IPS DF 6.9 (cell line): ENCODE measurements at regions not wholly inside any gene's neighbourhood (a gene's known extent, or its start where the extent isn't known, plus 50 kb on each side); places are given as distances from the start of the nearest gene placed in this dataset.

Source experiments
- DNase-seq: peaks from one replicate; pipeline ENCODE4 v3.0.0-alpha.2; 2013; ENCODE audit warnings: low read depth, low spot score
- H3K27ac ChIP-seq: one replicate; pipeline ENCODE4 v1.5.1; 2013; ENCODE audit warnings: low read length, control low read depth
- H3K27me3 ChIP-seq: 2 replicates; pipeline ENCODE4 v1.6.1; 2013; ENCODE audit warnings: mild to moderate bottlenecking, low read length; ENCODE audit not compliant: control insufficient read depth, insufficient read depth
- H3K36me3 ChIP-seq: 2 replicates; pipeline ENCODE4 v1.6.1; 2013; ENCODE audit warnings: low read length; ENCODE audit not compliant: control insufficient read depth, insufficient read depth
- H3K4me1 ChIP-seq: 2 replicates; pipeline ENCODE4 v1.6.1; 2013; ENCODE audit warnings: low read length; ENCODE audit not compliant: control insufficient read depth, insufficient read depth
- H3K4me3 ChIP-seq: 2 replicates; pipeline ENCODE4 v1.5.1; 2013; ENCODE audit warnings: mild to moderate bottlenecking, low read length
- H3K9me3 ChIP-seq: 2 replicates; pipeline ENCODE4 v1.6.1; 2013; ENCODE audit warnings: low read length, inconsistent platforms; ENCODE audit not compliant: control insufficient read depth, insufficient read depth
- WGBS: extraction: QIAGEN DNeasy Blood & Tissue Kit; methylation state at CpG from one replicate; pipeline ENCODE4 v1.1.7; 2013; ENCODE audit warnings: mixed read lengths, missing lambda C conversion rate; ENCODE audit not compliant: insufficient read length, insufficient coverage; 5-methylcytosine and 5-hydroxymethylcytosine counted together

DNA sequence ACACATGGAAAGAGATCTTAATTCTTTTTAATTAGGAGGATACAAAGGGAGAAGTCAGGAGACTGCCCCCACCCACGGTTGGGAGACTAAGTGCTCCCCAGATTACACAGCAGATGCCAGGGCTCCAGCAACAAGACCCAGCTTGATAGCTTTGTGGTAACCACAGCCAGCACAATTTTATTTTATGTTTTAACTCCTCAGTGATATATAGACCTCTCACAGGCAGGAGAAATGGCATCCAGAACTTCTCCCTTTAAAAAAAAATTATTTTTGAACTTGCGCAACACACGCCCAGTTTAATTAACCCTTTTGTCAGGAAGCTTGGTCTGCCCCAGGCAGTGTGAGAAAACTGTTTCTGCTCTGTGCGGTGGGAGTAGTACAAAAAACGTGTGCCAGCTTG, 62.6 kb upstream of the ACOT11 start:
- no peak for DNase-seq
- Histone ChIP-seq H3K27me3 (no peaks in the 10 kb centered on the region; the same call in 1 of the 2 replicates), H3K36me3 (no peaks in the 10 kb centered on the region), H3K9me3 (no peaks in the 10 kb centered on the region), H3K4me3 (no peak overlapping the region), H3K4me1 (peaks cover 8% of the 10 kb centered on the region), H3K27ac (no peak overlapping the region)
- no CpG with 5 or more reads among the region's 5 CpGs for WGBS

DNA sequence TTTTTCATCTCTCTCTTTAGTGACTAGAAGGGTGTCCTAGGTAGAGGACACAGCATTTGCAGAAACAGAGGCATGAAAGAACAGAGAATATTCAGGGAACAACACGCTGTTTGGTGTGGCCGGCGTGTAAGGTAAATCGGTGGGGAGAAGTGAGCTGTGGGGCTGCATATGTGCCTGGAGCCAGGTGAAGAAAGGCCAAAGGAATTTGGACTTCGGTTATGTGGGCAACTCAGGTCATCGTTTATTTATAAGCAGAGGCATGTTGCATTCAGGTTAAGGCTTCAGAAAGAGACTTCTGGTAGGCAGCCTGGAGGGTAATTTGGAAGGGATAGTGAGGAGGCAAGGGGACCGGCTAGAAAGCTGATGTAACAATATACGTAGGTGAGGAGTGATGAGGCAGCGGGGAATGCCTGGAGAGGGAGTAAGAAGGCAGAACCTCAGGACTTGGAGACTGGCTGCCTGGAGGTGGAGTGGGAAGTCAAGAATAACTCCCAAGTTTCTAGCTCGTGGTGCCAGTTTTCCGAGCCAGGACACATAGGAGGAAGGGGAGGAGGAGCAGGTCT, 64.1 kb upstream of the ACOT11 start:
- Histone ChIP-seq H3K9me3 (no peaks in the 10 kb centered on the region), H3K27me3 (no peaks in the 10 kb centered on the region; the same call in 1 of the 2 replicates), H3K27ac (no peak overlapping the region), H3K36me3 (no peaks in the 10 kb centered on the region), H3K4me3 (no peak overlapping the region), H3K4me1 (peaks cover 9% of the 10 kb centered on the region)
- no CpG with 5 or more reads among the region's 11 CpGs for WGBS
- no peak for DNase-seq

DNA sequence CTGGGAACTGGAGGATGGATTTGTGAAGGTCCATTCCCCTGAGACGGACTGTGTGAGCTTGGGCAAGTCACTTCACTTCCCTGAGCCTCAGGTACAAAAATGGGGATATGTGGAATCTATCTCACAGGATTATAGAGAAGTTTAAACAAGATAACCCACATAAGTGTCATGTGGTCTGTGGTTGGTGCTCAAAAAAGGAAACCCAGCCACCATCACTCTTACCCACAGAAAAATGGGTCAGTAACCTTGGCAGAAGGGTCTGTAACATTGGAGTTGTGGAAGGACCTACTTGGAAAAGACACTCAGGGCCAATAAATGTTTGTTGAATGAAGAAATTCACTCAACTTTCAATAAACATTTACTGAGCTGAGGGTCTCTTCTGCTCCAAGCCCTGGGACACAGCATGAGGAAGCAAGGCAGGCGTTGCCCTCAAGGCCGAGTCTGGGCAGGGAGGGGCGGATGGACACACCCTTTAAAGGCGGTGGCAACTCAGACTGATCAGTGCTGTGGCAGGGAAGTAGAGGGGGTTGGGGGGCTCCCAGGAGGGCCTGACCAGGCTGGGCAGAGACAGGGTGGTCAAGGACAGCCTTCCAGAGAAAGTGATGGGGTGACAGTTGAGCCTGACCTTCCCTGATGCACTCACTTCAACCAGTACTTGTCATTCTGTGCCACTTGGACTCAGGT, 66.7 kb upstream of the ACOT11 start:
- DNase-seq, result no peak
- Histone ChIP-seq H3K9me3 (no peaks in the 10 kb centered on the region), H3K27ac (no peak overlapping the region), H3K4me1 (peaks cover 11% of the 10 kb centered on the region), H3K4me3 (no peak overlapping the region), H3K36me3 (no peaks in the 10 kb centered on the region), H3K27me3 (no peaks in the 10 kb centered on the region)
- no CpG with 5 or more reads among the region's 5 CpGs for WGBS

DNA sequence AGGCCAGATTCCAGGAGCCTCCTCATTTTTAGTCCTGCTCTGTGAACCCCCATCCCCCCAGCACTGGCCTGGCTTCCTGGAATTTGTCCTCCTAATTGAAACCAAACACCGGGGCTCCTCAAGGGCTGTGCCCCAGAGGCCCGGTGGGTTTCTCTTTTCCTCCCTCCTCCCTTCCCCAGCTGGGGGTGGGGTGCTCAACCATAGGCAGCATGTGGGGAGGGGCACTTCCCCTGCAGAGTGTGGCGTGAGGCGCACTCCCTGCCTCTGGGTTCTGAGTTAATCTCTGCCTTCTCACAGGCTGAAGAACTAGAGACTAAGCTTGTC, 67.5 kb upstream of the ACOT11 start:
- no CpG with 5 or more reads among the region's 4 CpGs for WGBS
- no peak for DNase-seq
- H3K4me1 ChIP-seq, result peaks cover 16% of the 10 kb centered on the region
- no peaks in the 10 kb centered on the region for H3K36me3 ChIP-seq
- no peaks in the 10 kb centered on the region for H3K27me3 ChIP-seq
- H3K27ac ChIP-seq, result no peak overlapping the region
- H3K4me3 ChIP-seq, result no peak overlapping the region
- no peaks in the 10 kb centered on the region for H3K9me3 ChIP-seq

DNA sequence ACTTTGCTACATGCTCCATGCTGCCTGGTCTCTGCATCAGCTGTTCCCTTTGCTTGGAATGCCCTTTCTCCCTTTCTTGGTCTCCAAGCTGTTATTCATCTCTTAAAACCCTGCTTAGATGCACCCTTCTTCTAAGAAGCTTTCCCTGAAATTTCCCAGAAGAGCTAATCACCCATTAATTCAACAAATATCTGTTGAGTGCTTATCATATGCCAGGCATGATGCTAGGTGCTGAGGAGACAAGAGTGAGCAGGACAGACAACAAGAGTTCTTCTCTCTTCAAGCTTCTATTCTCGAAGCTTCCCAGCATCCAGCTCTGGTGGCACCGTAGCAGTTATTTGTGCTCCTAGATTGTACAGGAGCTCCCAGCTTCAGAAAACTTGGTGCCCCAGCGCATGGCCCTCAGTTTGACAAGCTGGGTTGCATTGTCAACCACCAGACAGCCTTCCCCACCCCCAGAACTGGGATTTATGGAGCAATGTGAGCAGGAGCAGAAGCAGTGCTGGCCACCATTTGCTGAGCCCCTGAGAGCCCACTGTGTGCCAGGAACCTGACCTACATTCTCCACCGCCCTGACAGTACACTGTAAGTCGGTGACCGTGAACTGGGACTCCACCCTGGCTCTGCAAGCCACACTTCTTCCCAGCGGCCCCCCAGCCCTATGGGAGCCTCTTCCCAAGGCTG, 68.0 kb upstream of the ACOT11 start:
- H3K9me3 ChIP-seq, result no peaks in the 10 kb centered on the region
- H3K27me3 ChIP-seq, result no peaks in the 10 kb centered on the region
- H3K4me3 ChIP-seq, result no peak overlapping the region
- no peak overlapping the region for H3K27ac ChIP-seq
- H3K4me1 ChIP-seq, result peaks cover 17% of the 10 kb centered on the region
- WGBS, result no CpG with 5 or more reads among the region's 7 CpGs
- no peaks in the 10 kb centered on the region for H3K36me3 ChIP-seq
- DNase-seq, result no peak

DNA sequence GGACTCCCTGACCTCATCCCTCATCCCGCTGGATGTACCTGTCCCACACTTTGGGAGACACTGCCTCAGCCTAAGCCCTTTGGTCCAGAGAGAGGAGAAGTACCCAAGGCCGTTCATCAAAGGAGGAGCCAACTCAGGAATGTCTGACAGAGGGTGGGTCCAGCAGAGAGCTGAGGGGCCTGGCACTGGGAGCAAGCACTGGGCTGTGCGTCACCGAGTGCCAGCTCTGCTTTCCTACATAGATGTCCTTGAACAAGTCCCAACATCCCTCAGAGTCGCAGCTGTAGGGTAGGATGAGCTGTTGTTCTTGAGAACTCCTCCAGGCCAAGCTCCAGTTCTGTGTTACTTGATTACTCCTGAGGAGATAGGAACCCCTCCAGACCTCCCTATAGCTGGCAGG, 68.8 kb upstream of the ACOT11 start:
- DNase-seq, result no peak
- no peak overlapping the region for H3K27ac ChIP-seq
- H3K9me3 ChIP-seq, result no peaks in the 10 kb centered on the region
- no peaks in the 10 kb centered on the region for H3K27me3 ChIP-seq
- H3K36me3 ChIP-seq, result no peaks in the 10 kb centered on the region
- no peak overlapping the region for H3K4me3 ChIP-seq
- no CpG with 5 or more reads among the region's 5 CpGs for WGBS
- H3K4me1 ChIP-seq, result peaks cover 17% of the 10 kb centered on the region

DNA sequence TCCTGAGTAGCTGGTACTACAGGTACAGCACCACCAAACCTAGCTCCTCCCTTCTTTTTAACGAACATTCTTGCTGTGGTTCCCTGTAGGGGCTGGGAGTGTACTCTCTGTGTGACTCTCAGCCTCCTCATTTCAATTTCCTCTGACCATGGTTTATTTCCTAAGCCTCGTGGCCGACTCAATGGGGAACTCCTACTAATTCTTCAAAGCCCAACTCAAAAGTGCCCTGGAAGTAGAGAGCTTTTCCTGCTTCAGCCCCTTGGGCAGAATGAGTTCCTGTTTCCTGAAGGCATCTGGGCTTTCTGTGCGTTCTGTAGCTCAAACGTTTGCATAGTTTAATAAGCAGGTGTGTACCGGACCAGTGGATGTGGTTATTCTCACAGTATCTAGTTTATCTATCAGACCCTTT, 70.9 kb upstream of the ACOT11 start:
- WGBS, result no CpG with 5 or more reads among the region's 6 CpGs
- no peaks in the 10 kb centered on the region for H3K27me3 ChIP-seq
- H3K36me3 ChIP-seq, result no peaks in the 10 kb centered on the region
- no peak overlapping the region for H3K27ac ChIP-seq
- no peaks in the 10 kb centered on the region for H3K9me3 ChIP-seq
- no peak overlapping the region for H3K4me3 ChIP-seq
- no peak for DNase-seq
- peaks cover 20% of the 10 kb centered on the region for H3K4me1 ChIP-seq

DNA sequence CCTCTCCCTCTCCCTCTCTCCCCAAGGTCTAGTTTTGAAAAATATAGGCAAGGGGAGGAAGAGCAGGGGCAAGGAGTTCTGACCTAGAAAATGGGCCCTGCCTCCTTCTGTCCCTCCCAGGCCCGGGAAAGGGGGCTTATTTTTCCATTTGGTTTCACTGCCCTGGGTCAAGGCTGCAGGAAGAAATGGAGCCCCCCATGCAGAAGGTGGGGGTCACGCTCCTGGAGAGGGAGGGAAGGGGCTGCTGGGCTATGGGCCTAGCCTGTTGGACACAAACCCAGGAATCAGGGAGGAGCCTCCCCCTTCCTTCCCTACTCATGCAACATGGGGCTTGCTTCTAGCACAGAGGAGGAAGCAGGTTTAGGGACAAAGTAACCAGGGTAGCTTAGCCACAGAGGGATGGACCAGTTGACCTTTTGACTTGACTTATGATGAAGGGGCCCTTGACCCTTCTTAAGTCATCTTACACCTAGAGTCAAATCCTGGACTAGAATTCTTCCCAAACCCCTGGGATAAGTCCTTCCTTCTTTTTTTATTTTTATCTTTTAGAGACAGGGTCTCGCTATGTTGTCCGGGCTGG, 70.4 kb upstream of the SSBP3 start:
- no peaks in the 10 kb centered on the region for H3K9me3 ChIP-seq
- peaks cover 19% of the 10 kb centered on the region for H3K4me1 ChIP-seq
- H3K36me3 ChIP-seq, result no peaks in the 10 kb centered on the region
- H3K27ac ChIP-seq, result no peak overlapping the region
- no CpG with 5 or more reads among the region's 4 CpGs for WGBS
- no peaks in the 10 kb centered on the region for H3K27me3 ChIP-seq
- no peak for DNase-seq
- no peak overlapping the region for H3K4me3 ChIP-seq

DNA sequence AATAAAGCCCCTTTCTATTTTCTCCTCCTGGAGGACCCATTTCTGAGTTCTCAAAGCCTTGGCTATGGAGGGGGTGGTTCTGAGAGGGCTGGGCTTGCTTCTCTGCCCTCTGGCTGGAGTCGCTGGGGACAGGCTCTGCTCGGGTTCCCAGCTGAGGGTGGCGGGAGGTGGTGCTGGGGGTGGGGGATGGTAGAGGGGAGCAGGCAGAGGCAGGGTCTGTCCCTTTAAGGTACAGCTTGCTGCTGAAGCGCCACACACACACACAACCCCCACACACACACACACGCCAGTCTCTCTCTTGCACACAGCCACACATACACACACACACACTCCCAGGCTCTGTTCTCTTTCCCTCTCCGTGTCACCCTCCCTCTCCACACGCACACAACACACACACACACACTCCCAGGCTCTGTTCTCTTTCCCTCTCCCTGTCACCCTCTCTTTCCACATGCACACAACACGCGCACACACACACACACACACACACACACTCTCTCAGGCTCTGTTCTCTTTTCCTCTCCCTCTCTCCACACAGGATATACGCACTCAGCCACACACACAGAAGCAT, 69.8 kb upstream of the SSBP3 start:
- Histone ChIP-seq H3K36me3 (no peaks in the 10 kb centered on the region), H3K4me3 (no peak overlapping the region), H3K9me3 (no peaks in the 10 kb centered on the region), H3K27me3 (no peaks in the 10 kb centered on the region), H3K4me1 (peaks cover 21% of the 10 kb centered on the region), H3K27ac (no peak overlapping the region)
- WGBS, result no CpG with 5 or more reads among the region's 10 CpGs
- DNase-seq, result no peak

DNA sequence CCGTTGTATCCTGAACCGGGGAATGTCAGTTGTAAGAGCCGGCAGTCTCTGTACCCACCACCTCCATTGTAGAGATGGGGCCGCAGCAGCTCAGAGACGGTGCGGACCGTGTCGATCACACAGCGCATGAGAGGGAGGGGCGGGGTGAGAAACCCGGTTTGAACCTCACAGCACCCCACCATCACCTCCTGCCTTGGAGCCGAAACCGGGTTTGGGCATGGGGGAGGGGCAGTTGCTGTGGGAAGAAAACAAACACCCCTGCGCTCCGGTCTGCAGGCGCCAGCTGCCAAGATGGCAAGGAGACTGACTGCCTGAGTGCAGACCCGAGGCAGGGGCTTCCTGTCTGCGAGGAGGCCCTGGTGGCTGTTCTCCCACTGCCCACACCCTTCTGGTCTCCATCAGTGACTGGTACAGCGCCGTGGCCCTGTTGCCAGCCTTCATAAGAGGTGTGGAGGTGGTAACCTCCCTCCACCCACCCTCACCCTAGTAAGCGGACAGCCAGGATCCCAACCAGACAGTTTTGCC, 69.2 kb upstream of the SSBP3 start:
- WGBS, result no CpG with 5 or more reads among the region's 21 CpGs
- no peak overlapping the region for H3K27ac ChIP-seq
- no peaks in the 10 kb centered on the region for H3K27me3 ChIP-seq

More for the DNA sequence above, 69.2 kb upstream of the SSBP3 start:
- Histone ChIP-seq H3K36me3 (no peaks in the 10 kb centered on the region), H3K9me3 (no peaks in the 10 kb centered on the region), H3K4me1 (peaks cover 18% of the 10 kb centered on the region), H3K4me3 (peak overlapping the region; percentile 4; the same call in 1 of the 2 replicates)
- DNase-seq, result no peak
